Common myeloid progenitor, CD34-positive (primary cell): ENCODE measurements at regions not wholly inside any gene's neighbourhood (a gene's known extent, or its start where the extent isn't known, plus 50 kb on each side); places are given as distances from the start of the nearest gene placed in this dataset.

Experiments used
- CTCF ChIA-PET: fragments of 350-600 bp; sonication (Branson Sonifier 250); formaldehyde crosslinking; loops from one replicate; lab custom pipeline; 2021; ENCODE audit warnings: antibody characterized with exemption; lab: Charles Lee
- POLR2A ChIA-PET: fragments of 350-600 bp; sonication (Branson Sonifier 250); formaldehyde crosslinking; loops from one replicate; lab custom pipeline; 2021; ENCODE audit warnings: antibody characterized with exemption; lab: Charles Lee
- DNase-seq, 3 donors: peaks; one replicate each; pipeline versions ENCODE4 v3.0.0 to v3.0.0-alpha.2; 2013
- H3K27ac ChIP-seq, 2 experiments: 1 replicate in 1 of 2; 2 replicates in 1 of 2; pipeline ENCODE4 v1.7.0; 2013; ENCODE audit warnings: inconsistent platforms in 2 of 2, low read length in 2 of 2, mild to moderate bottlenecking in 2 of 2, low read depth in 1 of 2, moderate library complexity in 1 of 2; ENCODE audit not compliant: severe bottlenecking in 2 of 2, insufficient read depth in 1 of 2, poor library complexity in 1 of 2
- H3K27me3 ChIP-seq, 5 experiments: replicated peaks in 2 of 5; 1 replicate in 3 of 5; 2 replicates in 2 of 5; pipeline versions ENCODE4 v1.6.1 to v1.7.0; 2013; ENCODE audit warnings: low read length in 4 of 5, mild to moderate bottlenecking in 2 of 5, moderate library complexity in 2 of 5, inconsistent platforms in 1 of 5; ENCODE audit not compliant: insufficient read depth in 5 of 5, control insufficient read depth in 4 of 5
- H3K36me3 ChIP-seq, 4 experiments: 1 replicate in 2 of 4; 2 replicates in 2 of 4; pipeline versions ENCODE4 v1.6.1 to v1.7.0; 2013; ENCODE audit warnings: low read length in 3 of 4, control low read depth in 1 of 4, mild to moderate bottlenecking in 1 of 4; ENCODE audit not compliant: control insufficient read depth in 4 of 4, insufficient read depth in 4 of 4
- H3K4me1 ChIP-seq, 4 experiments: 1 replicate in 3 of 4; 2 replicates in 1 of 4; pipeline versions ENCODE4 v1.6.1 to v1.7.1; 2013; ENCODE audit warnings: low read length in 3 of 4, mild to moderate bottlenecking in 3 of 4, control low read depth in 1 of 4, inconsistent platforms in 1 of 4, moderate library complexity in 1 of 4; ENCODE audit not compliant: control insufficient read depth in 4 of 4, insufficient read depth in 4 of 4; ENCODE audit errors: control extremely low read depth in 1 of 4
- H3K4me3 ChIP-seq, 7 experiments: 1 replicate in 4 of 7; 2 replicates in 3 of 7; pipeline versions ENCODE4 v1.5.1 to v1.7.0; 2013; ENCODE audit warnings: mild to moderate bottlenecking in 7 of 7, low read length in 6 of 7, moderate library complexity in 6 of 7, inconsistent platforms in 2 of 7, low read depth in 2 of 7, control low read depth in 1 of 7; ENCODE audit not compliant: insufficient read depth in 4 of 7, control insufficient read depth in 1 of 7; ENCODE audit errors: extremely low read depth in 1 of 7
- H3K9me3 ChIP-seq, 5 experiments: 1 replicate in 4 of 5; 2 replicates in 1 of 5; pipeline versions ENCODE4 v1.6.1 to v1.7.1; 2013; ENCODE audit warnings: low read length in 4 of 5, mild to moderate bottlenecking in 2 of 5, inconsistent platforms in 1 of 5, low read depth in 1 of 5, moderate library complexity in 1 of 5; ENCODE audit not compliant: control insufficient read depth in 4 of 5, insufficient read depth in 2 of 5; ENCODE audit errors: control extremely low read depth in 1 of 5
- WGBS: methylation state at CpG from one replicate; pipeline ENCODE4 v1.1.5; 2013; ENCODE audit not compliant: insufficient coverage; 5-methylcytosine and 5-hydroxymethylcytosine counted together

DNA sequence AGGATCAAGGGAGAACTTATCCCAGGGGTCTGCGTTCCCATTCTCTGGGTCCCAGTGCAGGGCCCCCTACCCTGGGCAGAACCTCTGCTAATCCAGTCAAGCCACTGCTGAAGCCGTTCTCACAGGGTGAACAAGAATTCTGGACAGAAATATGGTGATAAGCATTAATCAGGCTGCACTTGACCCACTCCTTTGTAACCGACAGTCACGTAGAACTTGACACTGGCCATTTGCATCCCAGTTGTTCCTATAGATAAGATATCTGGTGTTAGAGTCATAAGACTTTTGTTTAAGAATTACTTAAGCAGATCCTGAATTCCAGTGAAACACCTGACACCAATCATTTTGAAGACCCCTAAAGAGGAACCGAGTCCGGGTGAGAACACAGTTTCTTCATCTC is 107.5 kb upstream of the THY1 start:
- CTCF ChIA-PET, result interaction anchor here (1.6 to 1.8 kb wide), 2 partner anchors 10 to 577 kb away, joined by 4 to 5 read pairs; no protein-coding TSS in a partner anchor
- Histone ChIP-seq H3K4me1 (peaks cover 0 to 6% (median 5%) of the 10 kb centered on the region in 4 experiments), H3K27ac (no peak overlapping the region), H3K9me3 (no peaks in the 10 kb centered on the region), H3K27me3 (peaks cover 0 to 2% (median 0%) of the 10 kb centered on the region in 5 experiments), H3K4me3 (no peak overlapping the region), H3K36me3 (no peaks in the 10 kb centered on the region)
- 97% methylated on average over 4 of the region's 6 CpGs for WGBS
- POLR2A ChIA-PET, result no interaction called here
- no peak for DNase-seq

DNA sequence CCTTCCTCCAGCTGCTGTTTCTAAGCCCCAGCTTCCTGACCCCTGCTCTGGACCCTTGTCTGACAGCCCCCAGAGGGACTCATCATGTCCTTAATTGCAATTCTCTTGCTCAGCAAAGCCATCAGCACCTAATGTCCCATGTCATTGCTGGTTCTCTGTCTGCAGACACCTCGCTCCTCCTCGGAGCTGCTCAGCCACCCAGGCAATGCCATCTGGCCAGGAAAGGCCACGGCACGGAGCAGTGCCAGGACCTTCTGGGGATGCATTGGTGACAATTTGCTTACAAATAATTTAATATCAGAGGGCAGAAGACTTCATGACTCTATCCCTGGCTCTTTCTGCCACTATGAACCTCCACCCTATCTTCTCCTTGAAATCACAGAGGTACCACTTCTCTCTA is 107.0 kb upstream of the THY1 start:
- CTCF ChIA-PET, result interaction anchor here (0.8 to 1.8 kb wide), 4 partner anchors 10 to 578 kb away, joined by 4 to 5 read pairs (median 4); no protein-coding TSS in a partner anchor
- Histone ChIP-seq H3K9me3 (no peaks in the 10 kb centered on the region), H3K4me1 (peaks cover under 1 to 12% (median 10%) of the 10 kb centered on the region in 4 experiments), H3K36me3 (no peaks in the 10 kb centered on the region), H3K27me3 (peaks cover 0 to 2% (median 0%) of the 10 kb centered on the region in 5 experiments), H3K4me3 (no peak overlapping the region), H3K27ac (no peak overlapping the region)
- no peak for DNase-seq
- POLR2A ChIA-PET, result no interaction called here
- 61% methylated on average over 4 of the region's 4 CpGs for WGBS

DNA sequence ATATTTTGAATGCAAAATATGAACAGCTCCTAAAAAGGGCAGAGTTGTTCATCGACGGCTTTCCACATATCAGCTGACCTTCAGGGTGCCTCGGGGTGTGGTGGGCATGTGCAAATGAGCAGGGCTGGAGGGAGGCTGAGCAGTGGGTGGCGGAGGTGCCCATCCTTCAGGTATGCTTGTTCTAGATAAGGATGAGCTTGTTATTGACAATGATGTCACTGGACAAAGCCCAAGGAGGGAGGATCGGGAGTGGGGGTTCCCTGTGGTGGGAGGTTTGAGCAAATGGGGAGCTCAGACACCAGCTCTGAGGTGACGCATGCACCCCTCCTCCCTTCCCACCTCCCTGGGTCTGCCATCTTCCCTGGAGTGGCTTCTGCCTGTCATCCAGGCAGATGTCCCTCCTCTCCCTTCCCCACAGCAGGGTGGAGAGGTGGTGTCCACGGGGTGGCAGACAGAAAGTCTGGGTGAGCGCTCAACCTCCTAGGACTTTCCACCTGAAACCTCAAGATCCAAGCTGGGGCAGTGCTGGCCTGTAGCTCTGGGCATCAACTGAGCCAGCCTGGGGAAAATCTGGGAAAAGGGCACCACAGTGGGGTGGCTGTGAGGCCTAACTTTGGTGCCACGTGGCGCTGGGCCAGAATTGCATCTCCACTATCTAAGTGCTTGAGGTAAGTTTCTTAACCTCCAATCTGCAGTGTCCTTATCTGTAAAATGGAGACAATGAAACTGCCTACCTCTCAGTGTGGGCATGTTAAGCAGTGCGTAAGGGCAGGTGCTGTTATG is 106.3 kb upstream of the THY1 start:
- Histone ChIP-seq H3K4me3 (no peak overlapping the region), H3K36me3 (no peaks in the 10 kb centered on the region), H3K4me1 (peaks cover 3 to 19% (median 17%) of the 10 kb centered on the region in 4 experiments), H3K27me3 (peaks cover 0 to 2% (median 0%) of the 10 kb centered on the region in 5 experiments), H3K9me3 (no peaks in the 10 kb centered on the region), H3K27ac (no peak overlapping the region)
- CTCF ChIA-PET, result interaction anchor here (0.8 to 1.8 kb wide), 4 partner anchors 9 to 52 kb away, joined by 3 to 5 read pairs (median 4); no protein-coding TSS in a partner anchor
- DNase-seq, result no peak
- WGBS, result 89% methylated on average over 8 of the region's 11 CpGs
- POLR2A ChIA-PET, result interaction anchor here (0.6 kb wide), 1 partner anchor 95 kb away, joined by 3 read pairs; no protein-coding TSS in a partner anchor

DNA sequence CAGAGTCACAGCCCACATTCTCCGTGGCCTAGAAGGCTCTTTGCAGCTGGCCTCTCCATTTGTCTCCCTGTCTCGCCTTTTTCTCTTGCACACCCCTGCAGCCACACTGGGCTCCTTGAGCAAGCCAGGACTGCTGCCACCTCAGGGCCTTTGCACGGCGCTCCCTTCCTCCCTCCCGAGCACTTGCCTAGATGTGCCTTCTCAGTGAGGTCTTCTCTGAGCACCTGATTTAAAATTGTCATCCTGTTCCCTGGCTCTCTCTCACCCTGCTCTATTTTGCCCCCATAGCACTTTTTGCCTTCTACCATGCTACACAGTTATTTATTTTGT is 102.9 kb upstream of the THY1 start:
- no peak overlapping the region for H3K4me3 ChIP-seq
- whole genome bisulfite sequencing, result 98% methylated on average over 5 of the region's 5 CpGs
- no peaks in the 10 kb centered on the region for H3K9me3 ChIP-seq
- no peaks in the 10 kb centered on the region for H3K36me3 ChIP-seq
- no peak overlapping the region for H3K27ac ChIP-seq
- POLR2A ChIA-PET, result no interaction called here
- CTCF ChIA-PET, result interaction anchor here (1.4 to 3.7 kb wide), 2 partner anchors 8 to 49 kb away, joined by 3 to 29 read pairs; no protein-coding TSS in a partner anchor
- H3K4me1 ChIP-seq, result peaks cover 3 to 22% (median 19%) of the 10 kb centered on the region in 4 experiments
- peaks cover 0 to 2% (median 0%) of the 10 kb centered on the region in 5 experiments for H3K27me3 ChIP-seq
- DNase-seq, result no peak

DNA sequence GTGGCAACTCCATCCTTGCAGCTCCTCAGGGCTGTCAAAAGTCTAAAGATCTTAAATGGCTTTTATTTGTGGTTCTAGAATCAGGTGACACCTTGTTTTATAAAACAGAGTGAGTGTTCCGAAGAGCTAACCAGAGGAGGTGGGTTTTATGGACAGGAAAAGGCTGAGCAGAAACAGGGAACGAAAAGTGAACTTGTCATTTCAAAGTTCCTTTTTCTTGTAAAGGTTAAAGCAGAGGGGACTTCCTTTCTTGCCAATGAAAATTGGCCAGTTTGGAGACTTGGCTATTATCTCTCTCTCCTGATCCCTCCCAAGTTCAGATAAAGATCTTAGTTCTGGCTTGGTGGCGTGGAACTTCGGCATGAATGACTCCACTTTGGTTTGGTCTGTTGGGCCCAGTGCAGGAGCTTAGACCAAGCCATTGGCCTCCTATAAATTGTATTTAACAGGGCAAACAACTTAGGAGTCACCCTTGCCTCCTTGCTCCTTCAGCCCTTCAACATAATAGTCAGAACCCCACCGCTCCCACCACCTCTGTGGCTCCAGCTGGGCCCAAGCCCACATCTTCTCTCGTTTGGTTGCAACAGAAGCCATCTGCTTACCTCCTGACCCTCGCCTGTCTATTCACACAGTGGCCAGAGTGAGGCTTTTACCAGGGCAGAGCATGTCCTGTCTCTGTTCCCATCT is 102.4 kb upstream of the THY1 start:
- Histone ChIP-seq H3K9me3 (no peaks in the 10 kb centered on the region), H3K4me3 (peak overlapping the region in 1 of 7 experiments; percentile 21), H3K36me3 (no peaks in the 10 kb centered on the region), H3K27me3 (no peaks in the 10 kb centered on the region), H3K4me1 (peaks cover 3 to 22% (median 19%) of the 10 kb centered on the region in 4 experiments), H3K27ac (peak overlapping the region in 1 of 2 experiments; percentile 10)
- 23% methylated on average over 5 of the region's 7 CpGs for WGBS
- DNase-seq, result peak; percentile 23 to 79 (median 78)
- POLR2A ChIA-PET, result no interaction called here
- CTCF ChIA-PET, result interaction anchor here (0.8 to 3.7 kb wide), 5 partner anchors 8 to 144 kb away, joined by 3 to 29 read pairs (median 5); partner anchors contain the start of gene USP2

DNA sequence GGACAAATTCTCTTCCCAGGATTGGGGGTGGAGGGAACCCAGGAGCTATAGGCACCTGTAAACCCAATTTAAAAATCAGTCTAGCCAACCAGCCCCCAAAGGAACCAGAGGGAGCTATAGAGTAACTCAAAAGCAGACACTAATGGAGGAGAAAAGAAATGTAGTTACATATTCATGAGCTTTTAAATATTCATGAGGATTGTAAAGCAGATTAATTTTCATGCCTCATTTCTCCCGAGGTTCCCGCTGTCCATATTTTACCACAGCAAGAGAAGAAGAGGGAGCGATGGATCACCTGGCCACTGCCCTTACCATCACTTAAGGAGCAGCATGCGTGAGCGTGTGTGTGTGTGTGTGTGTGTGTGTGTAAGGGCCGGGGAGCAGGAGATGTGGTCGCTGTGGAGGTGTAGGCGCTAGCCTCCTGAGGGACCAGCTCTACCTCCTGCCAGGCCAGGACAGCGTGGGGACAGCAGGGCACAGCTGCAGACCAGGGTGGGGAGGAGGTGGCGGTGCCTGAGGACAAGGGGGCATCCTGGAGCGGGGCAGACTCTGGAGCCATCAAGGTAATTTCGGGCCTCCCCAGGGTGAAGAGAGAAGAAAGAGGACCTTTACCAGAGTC is 100.7 kb upstream of the THY1 start:
- Histone ChIP-seq H3K27me3 (no peaks in the 10 kb centered on the region), H3K4me3 (no peak overlapping the region), H3K4me1 (peaks cover 3 to 22% (median 19%) of the 10 kb centered on the region in 4 experiments), H3K9me3 (no peaks in the 10 kb centered on the region), H3K36me3 (no peaks in the 10 kb centered on the region), H3K27ac (no peak overlapping the region)
- CTCF ChIA-PET, result interaction anchor here (1.0 to 3.7 kb wide), 5 partner anchors 10 to 328 kb away, joined by 3 to 29 read pairs (median 3); no protein-coding TSS in a partner anchor
- WGBS, result no CpG with 5 or more reads among the region's 12 CpGs
- DNase-seq, result no peak
- POLR2A ChIA-PET, result no interaction called here
